Left kidney (tissue), 1 donor: ENCODE measurements at regions not wholly inside any gene's neighbourhood (a gene's known extent, or its start where the extent isn't known, plus 50 kb on each side); places are given as distances from the start of the nearest gene placed in this dataset.
A peak's percentile ranks its signal among the peaks of the same experiment; 100 is the strongest.

Source experiments
- DNase-seq: peaks from one replicate; pipeline ENCODE4 v3.0.0-alpha.2; 2013

- no peak for DNase-seq
Measured at GRCh38 chr5:54769746-54770145, 215.6 kb downstream of the ESM1 start.

GRCh38 chr5:54769072-54769471, 216.3 kb downstream of the ESM1 start:
- no peak for DNase-seq

- DNase-seq, result no peak
Measured at GRCh38 chr5:54766748-54767147, 218.6 kb downstream of the ESM1 start.

GRCh38 chr5:54765165-54766028, 220.0 kb downstream of the ESM1 start:
- no peak for DNase-seq

GRCh38 chr5:54764102-54765090, 221.0 kb downstream of the ESM1 start:
- DNase-seq, result no peak

- DNase-seq, result no peak
Measured at GRCh38 chr5:54761213-54761701, 224.1 kb downstream of the ESM1 start.

- DNase-seq, result no peak
Measured at GRCh38 chr5:54760182-54760935, 225.0 kb downstream of the ESM1 start.

GRCh38 chr5:54758038-54758437, 227.4 kb downstream of the ESM1 start:
- no peak for DNase-seq

- no peak for DNase-seq
Measured at GRCh38 chr5:54757541-54757940, 227.9 kb downstream of the ESM1 start.

- no peak for DNase-seq
Measured at GRCh38 chr5:54756796-54757402, 228.5 kb downstream of the ESM1 start.

GRCh38 chr5:54756301-54756700, 229.1 kb downstream of the ESM1 start:
- no peak for DNase-seq

- DNase-seq, result no peak
Measured at GRCh38 chr5:54754878-54755277, 230.5 kb downstream of the ESM1 start.

- no peak for DNase-seq
Measured at GRCh38 chr5:54754420-54754819, 231.0 kb downstream of the ESM1 start.

GRCh38 chr5:54753753-54754152, 231.6 kb downstream of the ESM1 start:
- DNase-seq, result no peak

- no peak for DNase-seq
Measured at GRCh38 chr5:54753034-54753433, 232.4 kb downstream of the ESM1 start.

- DNase-seq, result no peak
Measured at GRCh38 chr5:54748527-54748926, 231.0 kb downstream of the SNX18 start.

- DNase-seq, result no peak
Measured at GRCh38 chr5:54746777-54747398, 229.3 kb downstream of the SNX18 start.

GRCh38 chr5:54746346-54746745, 228.8 kb downstream of the SNX18 start:
- no peak for DNase-seq

- DNase-seq, result no peak
Measured at GRCh38 chr5:54745599-54745998, 228.0 kb downstream of the SNX18 start.

GRCh38 chr5:54743997-54744788, 226.6 kb downstream of the SNX18 start:
- DNase-seq, result peak; percentile 21
